Activated CD8-positive, alpha-beta T cell treated with anti-CD3 and anti-CD28 coated beads for 36 hours (primary cell): ENCODE measurements at regions not wholly inside any gene's neighbourhood (a gene's known extent, or its start where the extent isn't known, plus 50 kb on each side); places are given as distances from the start of the nearest gene placed in this dataset.

ENCODE experiments used
- ATAC-seq: fragments of 200-7000 bp; cut with Tn5 transposase; one replicate; pipeline ENCODE4 v1.10.0; 2021; ENCODE audit warnings: mild to moderate bottlenecking, moderate library complexity
- CTCF ChIA-PET: fragments of 350-600 bp; sonication (Branson Sonifier 250); formaldehyde crosslinking; loops from one replicate; lab custom pipeline; 2021; ENCODE audit warnings: antibody characterized with exemption; lab: Charles Lee
- POLR2A ChIA-PET: fragments of 350-600 bp; sonication (Branson Sonifier 250); formaldehyde crosslinking; loops from one replicate; lab custom pipeline; 2021; ENCODE audit warnings: antibody characterized with exemption; lab: Charles Lee
- DNase-seq: peaks from one replicate; pipeline ENCODE4 v3.0.0-alpha.2; 2020
- H3K27ac Mint-ChIP-seq: one replicate; pipeline ENCODE4 v1.8.0; 2021; ENCODE audit warnings: mild to moderate bottlenecking, mixed read lengths
- H3K27me3 Mint-ChIP-seq: one replicate; pipeline ENCODE4 v1.8.0; 2021; ENCODE audit warnings: mixed read lengths
- H3K36me3 Mint-ChIP-seq: one replicate; pipeline ENCODE4 v1.8.0; 2021; ENCODE audit warnings: low read depth, mixed read lengths
- H3K4me1 Mint-ChIP-seq: one replicate; pipeline ENCODE4 v1.8.0; 2021; ENCODE audit warnings: low read depth, mixed read lengths
- H3K4me3 Mint-ChIP-seq: one replicate; pipeline ENCODE4 v1.8.0; 2021; ENCODE audit warnings: mild to moderate bottlenecking, moderate library complexity, mixed read lengths
- H3K9me3 Mint-ChIP-seq: one replicate; pipeline ENCODE4 v1.8.0; 2021; ENCODE audit warnings: mixed read lengths
- intact Hi-C: fragments of 100-400 bp; cut with micrococcal nuclease; formaldehyde crosslinking; loops from one replicate; pipeline ENCODE4 v1.10.0; 2022
- TF ChIP-seq, protein P1 (sequence below): fragments of 200-600 bp; IDR thresholded peaks from one replicate; pipeline ENCODE4 v1.8.0; 2022; ENCODE audit warnings: antibody characterized with exemption, mild to moderate bottlenecking

GRCh38 chr9:22580788-22581187 lies 134.2 kb downstream of the DMRTA1 start:
- no peak overlapping the region for H3K27ac Mint-ChIP-seq

GRCh38 chr9:22582221-22582620 lies 135.6 kb downstream of the DMRTA1 start:
- CTCF ChIA-PET: no interaction called here
- Mint-ChIP-seq H3K27me3 (no peaks in the 10 kb centered on the region), H3K27ac (no peak overlapping the region), H3K4me3 (no peak overlapping the region), H3K9me3 (peaks cover 20% of the 10 kb centered on the region), H3K36me3 (no peaks in the 10 kb centered on the region), H3K4me1 (no peaks in the 10 kb centered on the region)
- DNase-seq: no peak
- POLR2A ChIA-PET: interaction anchor here (0.6 kb wide), 1 partner anchor 402 kb away, joined by 3 read pairs; no protein-coding TSS in a partner anchor
- intact Hi-C loops: no loop called here
- TF ChIP-seq, protein P1, sequence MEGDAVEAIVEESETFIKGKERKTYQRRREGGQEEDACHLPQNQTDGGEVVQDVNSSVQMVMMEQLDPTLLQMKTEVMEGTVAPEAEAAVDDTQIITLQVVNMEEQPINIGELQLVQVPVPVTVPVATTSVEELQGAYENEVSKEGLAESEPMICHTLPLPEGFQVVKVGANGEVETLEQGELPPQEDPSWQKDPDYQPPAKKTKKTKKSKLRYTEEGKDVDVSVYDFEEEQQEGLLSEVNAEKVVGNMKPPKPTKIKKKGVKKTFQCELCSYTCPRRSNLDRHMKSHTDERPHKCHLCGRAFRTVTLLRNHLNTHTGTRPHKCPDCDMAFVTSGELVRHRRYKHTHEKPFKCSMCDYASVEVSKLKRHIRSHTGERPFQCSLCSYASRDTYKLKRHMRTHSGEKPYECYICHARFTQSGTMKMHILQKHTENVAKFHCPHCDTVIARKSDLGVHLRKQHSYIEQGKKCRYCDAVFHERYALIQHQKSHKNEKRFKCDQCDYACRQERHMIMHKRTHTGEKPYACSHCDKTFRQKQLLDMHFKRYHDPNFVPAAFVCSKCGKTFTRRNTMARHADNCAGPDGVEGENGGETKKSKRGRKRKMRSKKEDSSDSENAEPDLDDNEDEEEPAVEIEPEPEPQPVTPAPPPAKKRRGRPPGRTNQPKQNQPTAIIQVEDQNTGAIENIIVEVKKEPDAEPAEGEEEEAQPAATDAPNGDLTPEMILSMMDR: no peak
- ATAC-seq: no peak

More at GRCh38 chr9:22580788-22581187, 134.2 kb downstream of the DMRTA1 start:
- intact Hi-C loops: no loop called here
- Mint-ChIP-seq H3K9me3 (peaks cover 22% of the 10 kb centered on the region), H3K4me1 (no peaks in the 10 kb centered on the region), H3K36me3 (no peaks in the 10 kb centered on the region), H3K4me3 (no peak overlapping the region), H3K27me3 (no peaks in the 10 kb centered on the region)
- TF ChIP-seq, protein P1: no peak
- ATAC-seq (no peak), DNase-seq (no peak)
- ChIA-PET POLR2A (no interaction called here), CTCF (no interaction called here)

DNA sequence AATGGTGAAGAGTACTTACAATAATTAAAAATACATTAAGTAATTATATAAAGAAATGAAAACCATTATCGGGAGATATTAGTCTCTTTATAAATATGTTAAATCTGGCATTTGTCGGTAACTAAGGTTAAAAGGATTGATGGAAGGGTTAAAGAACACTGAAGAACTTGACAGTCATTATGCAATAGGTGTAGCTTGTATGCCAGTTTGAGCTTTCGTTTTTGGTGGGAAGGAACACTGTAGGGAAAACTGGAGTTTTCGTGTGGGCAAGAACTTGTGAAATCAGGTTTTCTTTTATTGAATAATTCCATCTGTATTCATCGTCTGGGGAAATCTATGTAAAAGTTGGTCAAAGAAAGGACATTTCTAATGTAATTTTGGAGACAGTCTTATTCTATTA lies 142.3 kb downstream of the DMRTA1 start:
- H3K36me3 Mint-ChIP-seq: no peaks in the 10 kb centered on the region
- H3K4me3 Mint-ChIP-seq: no peak overlapping the region
- intact Hi-C loops: no loop called here
- ATAC-seq: no peak
- peaks cover 2% of the 10 kb centered on the region for H3K9me3 Mint-ChIP-seq
- POLR2A ChIA-PET: no interaction called here
- TF ChIP-seq, protein P1: no peak
- H3K27ac Mint-ChIP-seq: no peak overlapping the region
- no peaks in the 10 kb centered on the region for H3K4me1 Mint-ChIP-seq
- DNase-seq: no peak
- H3K27me3 Mint-ChIP-seq: no peaks in the 10 kb centered on the region
- CTCF ChIA-PET: no interaction called here

DNA sequence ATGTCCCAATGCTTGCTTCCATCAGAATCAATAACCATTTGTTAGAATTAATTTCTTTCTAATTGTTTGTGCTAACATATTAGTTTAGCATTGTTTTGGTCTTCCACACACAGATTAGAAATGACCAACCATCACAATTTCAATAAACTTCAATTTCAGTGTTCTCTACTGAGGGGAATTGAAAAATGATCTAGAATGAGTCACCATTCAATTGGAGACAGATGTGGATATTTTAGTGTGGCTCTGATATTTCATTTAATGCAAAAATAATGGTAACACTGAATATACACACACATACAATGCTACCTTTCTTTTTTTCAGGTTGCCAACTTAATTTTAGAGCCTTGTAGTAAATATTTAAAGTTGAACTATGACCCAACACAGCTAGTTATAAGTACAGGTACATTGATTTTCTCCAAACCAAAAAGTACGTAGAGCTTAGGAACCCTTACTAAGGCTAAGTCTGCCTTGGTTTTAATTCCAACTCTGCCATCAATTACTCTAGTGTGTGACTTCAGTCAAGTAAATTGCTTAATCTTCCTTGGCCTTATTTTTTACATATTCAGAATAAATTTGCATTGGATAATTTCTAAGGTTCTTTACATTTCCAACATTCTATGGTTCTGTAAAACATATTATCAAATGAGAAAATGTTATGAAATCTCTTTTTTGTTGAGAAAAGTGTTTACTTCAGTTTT lies 143.9 kb downstream of the DMRTA1 start:
- Mint-ChIP-seq H3K27ac (no peak overlapping the region), H3K4me3 (no peak overlapping the region), H3K9me3 (peaks cover 2% of the 10 kb centered on the region), H3K4me1 (no peaks in the 10 kb centered on the region), H3K27me3 (no peaks in the 10 kb centered on the region), H3K36me3 (no peaks in the 10 kb centered on the region)
- CTCF ChIA-PET: no interaction called here
- ATAC-seq: no peak
- TF ChIP-seq, protein P1: no peak
- POLR2A ChIA-PET: no interaction called here
- DNase-seq: no peak
- intact Hi-C loops: loop anchor here (10.0 kb wide), 1 partner anchor 286 kb away; no protein-coding TSS in a partner anchor

- Mint-ChIP-seq H3K27ac (no peak overlapping the region), H3K4me1 (no peaks in the 10 kb centered on the region), H3K9me3 (no peaks in the 10 kb centered on the region), H3K4me3 (no peak overlapping the region), H3K27me3 (no peaks in the 10 kb centered on the region), H3K36me3 (no peaks in the 10 kb centered on the region)
- CTCF ChIA-PET: no interaction called here
- no peak for DNase-seq
- POLR2A ChIA-PET: no interaction called here
- TF ChIP-seq, protein P1: no peak
- intact Hi-C loops: loop anchor here (10.0 kb wide), 1 partner anchor 291 kb away; no protein-coding TSS in a partner anchor
- ATAC-seq: no peak
Observed at GRCh38 chr9:22595805-22596204, 149.2 kb downstream of the DMRTA1 start.
